IgD-negative memory B cell (primary cell): ENCODE measurements at regions not wholly inside any gene's neighbourhood (a gene's known extent, or its start where the extent isn't known, plus 50 kb on each side); places are given as distances from the start of the nearest gene placed in this dataset.

Source experiments
- H3K27ac Mint-ChIP-seq, 3 donors: one replicate each; pipeline ENCODE4 v1.8.0; 2020 to 2022; ENCODE audit warnings: mild to moderate bottlenecking in 3 of 3, mixed read lengths in 3 of 3, moderate library complexity in 1 of 3
- H3K27me3 Mint-ChIP-seq: one replicate; pipeline ENCODE4 v1.8.0; 2021; ENCODE audit warnings: mixed read lengths
- H3K36me3 Mint-ChIP-seq: one replicate; pipeline ENCODE4 v1.8.0; 2020; ENCODE audit warnings: mild to moderate bottlenecking, mixed read lengths
- H3K4me1 Mint-ChIP-seq, 3 donors: one replicate each; pipeline ENCODE4 v1.8.0; 2020 to 2022; ENCODE audit warnings: mixed read lengths in 3 of 3, mild to moderate bottlenecking in 1 of 3
- H3K4me3 Mint-ChIP-seq, 4 donors: one replicate each; pipeline ENCODE4 v1.8.0; 2020 to 2022; ENCODE audit warnings: mild to moderate bottlenecking in 4 of 4, mixed read lengths in 4 of 4, moderate library complexity in 3 of 4
- H3K9me3 Mint-ChIP-seq, 3 donors: one replicate each; pipeline ENCODE4 v1.8.0; 2020 to 2021; ENCODE audit warnings: mixed read lengths in 3 of 3, mild to moderate bottlenecking in 1 of 3

DNA sequence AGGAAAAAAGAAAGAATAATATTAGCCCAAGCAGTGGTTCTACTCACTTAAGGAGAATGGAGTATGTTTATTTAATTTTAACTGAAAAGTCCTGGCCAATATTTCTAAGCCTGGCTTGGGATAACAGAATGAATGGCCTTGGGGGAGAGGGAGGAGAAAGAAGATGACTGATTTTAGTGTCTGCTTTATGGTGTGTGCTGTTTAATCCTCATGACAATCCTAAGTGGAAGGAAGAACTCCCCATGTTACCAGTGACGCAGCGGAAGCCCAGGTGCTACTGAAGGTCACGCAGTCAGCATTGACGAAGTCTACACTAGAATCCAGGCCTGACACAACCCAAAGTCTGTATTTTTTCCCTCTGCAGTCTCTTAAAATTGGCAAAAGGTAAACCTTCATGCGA is 50.5 kb downstream of the PALM2AKAP2 start:
- no peak overlapping the region for H3K27ac Mint-ChIP-seq
- H3K4me1 Mint-ChIP-seq = no peaks in the 10 kb centered on the region
- H3K4me3 Mint-ChIP-seq = no peak overlapping the region
- H3K36me3 Mint-ChIP-seq = no peaks in the 10 kb centered on the region
- H3K9me3 Mint-ChIP-seq = peaks cover 0 to 5% (median 0%) of the 10 kb centered on the region in 3 donors
- H3K27me3 Mint-ChIP-seq = peaks cover 12% of the 10 kb centered on the region

DNA sequence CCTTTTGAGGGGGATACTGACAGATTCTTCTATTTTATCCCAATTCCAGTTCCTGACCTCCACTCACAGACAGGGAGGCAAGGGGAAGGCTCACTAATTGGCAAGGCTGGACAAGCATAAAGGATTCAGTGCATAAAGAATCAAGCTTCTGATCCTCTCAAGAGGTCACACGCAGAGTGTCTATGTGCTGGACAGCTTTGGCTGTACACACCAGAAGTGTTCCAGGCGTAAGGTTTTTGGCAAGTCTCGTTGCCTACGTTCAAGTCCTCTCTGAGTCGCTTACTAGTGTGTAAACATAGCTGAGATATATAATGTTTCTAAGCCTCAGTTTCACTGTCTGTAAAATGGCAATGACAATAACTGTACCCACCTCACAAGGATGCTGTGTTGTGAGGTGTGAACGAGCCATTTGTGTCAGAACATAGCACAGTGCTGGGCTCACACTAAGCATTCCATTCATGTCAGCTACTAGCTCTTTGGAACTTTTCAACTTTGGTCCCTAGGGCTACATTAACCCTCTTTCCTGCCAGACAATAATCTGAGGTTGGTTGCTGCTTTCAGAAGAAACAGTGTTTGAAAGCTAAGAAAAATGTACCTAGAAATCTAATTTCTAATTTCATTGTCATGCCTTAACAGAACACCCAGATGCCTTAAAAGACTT is 52.1 kb downstream of the PALM2AKAP2 start:
- Mint-ChIP-seq H3K9me3 (peaks cover 0 to 5% (median 0%) of the 10 kb centered on the region in 3 donors), H3K27ac (no peak overlapping the region), H3K36me3 (no peaks in the 10 kb centered on the region), H3K4me3 (no peak overlapping the region), H3K4me1 (no peaks in the 10 kb centered on the region), H3K27me3 (peaks cover 21% of the 10 kb centered on the region)

DNA sequence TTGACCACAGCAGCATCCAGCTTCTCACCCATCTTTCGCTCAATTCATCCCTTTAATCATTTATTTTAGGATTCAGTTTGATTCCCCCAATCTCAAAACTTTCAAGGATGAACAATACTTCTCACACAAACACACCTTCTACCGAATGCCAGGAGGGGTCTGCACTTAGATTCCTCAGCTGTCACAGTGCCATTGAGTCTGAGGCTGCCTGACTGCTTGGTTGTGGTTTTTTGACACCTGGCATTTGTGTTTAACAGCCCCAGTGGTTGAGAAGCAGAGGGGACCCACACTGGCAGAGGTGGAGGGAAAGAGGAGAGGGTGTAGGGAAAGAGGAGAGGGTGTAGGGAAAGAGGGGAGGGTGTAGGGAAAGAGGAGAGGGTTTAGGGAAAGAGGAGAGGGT is 54.9 kb downstream of the PALM2AKAP2 start:
- peaks cover 0 to 5% (median 0%) of the 10 kb centered on the region in 3 donors for H3K9me3 Mint-ChIP-seq
- no peak overlapping the region for H3K4me3 Mint-ChIP-seq
- no peaks in the 10 kb centered on the region for H3K4me1 Mint-ChIP-seq
- no peak overlapping the region for H3K27ac Mint-ChIP-seq
- no peaks in the 10 kb centered on the region for H3K36me3 Mint-ChIP-seq
- peaks cover 22% of the 10 kb centered on the region for H3K27me3 Mint-ChIP-seq

DNA sequence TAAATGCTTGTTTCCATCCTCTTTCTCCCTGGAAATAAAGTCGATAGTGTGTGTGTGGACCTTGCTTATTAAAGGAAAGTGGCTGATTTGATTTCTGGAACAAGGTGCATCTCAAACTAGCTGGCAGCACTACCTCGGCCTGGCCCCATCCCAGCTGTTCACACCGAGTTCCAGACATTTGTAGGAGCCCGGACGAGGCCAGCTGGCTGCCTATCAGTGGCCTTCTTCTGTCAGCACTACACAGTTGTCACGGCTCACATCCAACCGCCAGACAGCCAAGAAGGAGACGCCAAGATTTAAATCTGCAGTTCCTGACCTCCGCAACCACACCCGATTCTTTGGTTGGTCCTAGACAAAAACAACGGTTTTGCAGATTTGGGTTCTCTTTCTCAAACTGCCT is 63.6 kb downstream of the PALM2AKAP2 start:
- Mint-ChIP-seq H3K36me3 (no peaks in the 10 kb centered on the region), H3K27me3 (no peaks in the 10 kb centered on the region), H3K9me3 (no peaks in the 10 kb centered on the region), H3K4me3 (no peak overlapping the region), H3K27ac (no peak overlapping the region), H3K4me1 (no peaks in the 10 kb centered on the region)

DNA sequence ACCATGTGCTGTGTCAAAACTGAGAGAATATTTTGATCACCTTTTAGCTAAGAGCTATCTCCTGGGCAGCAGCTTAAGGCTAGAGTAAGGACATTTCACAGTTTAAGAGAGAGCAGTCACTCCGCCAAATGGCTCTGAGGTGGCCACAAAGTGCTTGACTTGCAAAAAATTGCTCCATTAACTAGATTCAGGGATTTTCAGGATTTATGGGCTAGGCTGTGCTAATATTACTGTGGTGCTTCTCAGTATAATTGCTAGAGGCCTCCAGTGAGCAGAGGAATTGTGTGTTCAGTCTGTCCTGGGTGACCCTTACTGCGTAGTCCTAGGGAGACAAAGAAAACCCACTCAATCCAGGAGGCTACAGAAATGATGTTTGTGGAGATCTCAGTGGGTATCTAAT is 65.2 kb downstream of the PALM2AKAP2 start:
- no peak overlapping the region for H3K27ac Mint-ChIP-seq
- H3K36me3 Mint-ChIP-seq = peaks cover 2% of the 10 kb centered on the region
- H3K9me3 Mint-ChIP-seq = no peaks in the 10 kb centered on the region
- H3K27me3 Mint-ChIP-seq = no peaks in the 10 kb centered on the region
- H3K4me1 Mint-ChIP-seq = no peaks in the 10 kb centered on the region
- H3K4me3 Mint-ChIP-seq = no peak overlapping the region

DNA sequence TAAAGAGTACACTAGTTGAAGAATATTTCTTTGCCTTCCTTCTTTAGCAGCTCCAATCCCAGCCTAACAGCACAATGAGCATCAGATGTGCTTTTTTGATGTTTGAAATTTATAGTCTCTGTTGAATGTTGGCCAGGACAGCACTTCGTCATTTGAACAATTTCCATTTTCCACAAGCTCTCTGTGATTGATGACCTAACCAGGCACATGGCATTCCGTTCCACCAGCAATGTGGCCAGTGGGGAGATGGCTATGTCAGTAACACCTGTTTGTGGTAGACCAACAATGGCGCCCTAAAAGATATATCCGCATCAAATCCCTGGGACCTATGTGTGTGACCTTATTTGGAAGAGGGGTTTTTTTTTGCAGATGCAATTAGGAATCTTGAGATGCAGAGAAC is 66.8 kb downstream of the PALM2AKAP2 start:
- no peaks in the 10 kb centered on the region for H3K4me1 Mint-ChIP-seq
- H3K9me3 Mint-ChIP-seq = peaks cover 0 to 2% (median 0%) of the 10 kb centered on the region in 3 donors
- no peak overlapping the region for H3K27ac Mint-ChIP-seq
- no peak overlapping the region for H3K4me3 Mint-ChIP-seq
- peaks cover 2% of the 10 kb centered on the region for H3K36me3 Mint-ChIP-seq
- H3K27me3 Mint-ChIP-seq = no peaks in the 10 kb centered on the region

DNA sequence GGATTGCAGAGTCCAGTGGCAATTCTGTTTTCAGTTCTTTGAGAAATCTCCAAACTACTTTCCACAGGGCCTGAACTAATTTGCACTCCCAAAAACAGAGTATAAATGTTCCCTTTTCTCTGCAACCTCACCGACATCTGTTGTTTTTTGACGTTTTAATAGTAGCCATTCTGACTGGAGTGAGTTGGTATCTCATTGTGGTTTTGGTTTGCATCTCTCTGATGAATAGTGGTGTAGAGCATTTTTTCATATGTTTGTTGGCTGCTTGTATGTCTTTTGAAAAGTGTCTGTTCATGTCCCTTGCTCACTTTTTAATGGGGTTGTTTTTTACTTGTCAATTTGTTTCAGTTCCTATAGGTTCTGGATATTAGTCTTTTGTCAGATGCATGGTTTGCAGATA is 72.6 kb downstream of the PALM2AKAP2 start:
- Mint-ChIP-seq H3K9me3 (peaks cover 5 to 8% (median 7%) of the 10 kb centered on the region in 3 donors), H3K36me3 (peaks cover 2% of the 10 kb centered on the region)

DNA sequence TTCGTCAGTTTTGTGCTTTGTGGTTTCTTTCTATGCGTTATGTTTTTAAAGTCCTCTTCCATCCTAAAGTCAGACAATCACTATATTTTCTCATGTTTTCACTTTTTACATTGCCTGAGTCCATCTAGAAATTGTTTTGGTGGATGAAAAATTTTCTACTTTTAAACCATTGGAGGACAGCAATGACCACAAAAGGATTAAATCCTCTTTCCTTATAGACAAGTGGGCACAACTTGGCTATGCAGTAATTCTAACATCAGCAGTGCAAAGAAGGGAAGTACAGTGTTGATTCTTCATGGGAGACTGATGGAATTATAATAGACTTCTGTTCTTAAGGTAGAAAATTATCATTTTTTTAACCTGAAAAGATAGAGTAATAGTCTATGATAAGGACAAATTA is 75.5 kb downstream of the PALM2AKAP2 start:
- H3K4me1 Mint-ChIP-seq = no peaks in the 10 kb centered on the region
- peaks cover 5 to 8% (median 5%) of the 10 kb centered on the region in 3 donors for H3K9me3 Mint-ChIP-seq
- peaks cover 4% of the 10 kb centered on the region for H3K27me3 Mint-ChIP-seq
- no peaks in the 10 kb centered on the region for H3K36me3 Mint-ChIP-seq
- H3K27ac Mint-ChIP-seq = no peak overlapping the region
- H3K4me3 Mint-ChIP-seq = no peak overlapping the region

More for the DNA sequence above, 72.6 kb downstream of the PALM2AKAP2 start:
- Mint-ChIP-seq H3K4me1 (no peaks in the 10 kb centered on the region), H3K4me3 (no peak overlapping the region), H3K27me3 (peaks cover 4% of the 10 kb centered on the region), H3K27ac (peak overlapping the region in 1 of 3 donors; percentile 2)

DNA sequence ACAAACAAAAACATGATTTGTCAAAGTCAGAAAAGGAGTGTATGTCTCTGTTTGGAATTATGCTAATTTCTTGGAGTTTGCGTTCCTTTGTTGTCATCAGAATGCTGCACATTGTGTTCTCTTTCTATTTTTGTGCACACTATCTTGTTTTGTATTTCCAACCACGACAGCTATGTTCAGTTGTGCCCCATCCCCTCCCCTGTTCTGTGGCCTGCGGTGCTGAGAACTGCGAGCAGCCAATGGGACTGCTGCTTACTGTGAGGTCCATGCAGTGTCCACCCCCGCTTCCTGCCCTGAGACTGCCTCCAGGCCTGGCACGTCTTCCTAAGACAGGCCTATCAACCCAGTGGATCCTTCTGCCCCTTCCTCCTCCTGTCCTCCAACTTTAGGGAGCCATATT is 76.8 kb downstream of the PALM2AKAP2 start:
- Mint-ChIP-seq H3K27ac (no peak overlapping the region), H3K9me3 (peaks cover 5 to 8% (median 5%) of the 10 kb centered on the region in 3 donors), H3K36me3 (no peaks in the 10 kb centered on the region), H3K4me3 (no peak overlapping the region), H3K4me1 (no peaks in the 10 kb centered on the region), H3K27me3 (peaks cover 4% of the 10 kb centered on the region)

DNA sequence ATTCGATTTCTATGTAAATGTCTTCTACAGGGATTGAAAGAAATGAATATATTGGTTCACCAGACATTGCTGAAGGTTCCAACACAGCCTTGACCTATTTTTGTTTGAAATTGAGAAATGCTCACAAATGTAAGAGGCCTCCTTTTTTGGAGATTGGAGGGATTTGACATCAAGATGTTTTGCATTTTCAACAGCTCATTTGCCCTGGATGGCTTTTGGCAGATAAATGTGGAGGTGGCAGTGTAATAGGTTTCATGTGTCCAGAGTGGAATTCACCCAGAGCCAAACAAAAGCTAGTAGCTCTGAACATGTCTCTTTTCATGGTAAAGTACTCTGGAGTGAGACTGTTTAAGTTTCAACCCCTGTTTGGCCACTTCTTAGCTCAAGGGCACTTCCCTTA is 77.3 kb downstream of the PALM2AKAP2 start:
- Mint-ChIP-seq H3K4me3 (no peak overlapping the region), H3K36me3 (no peaks in the 10 kb centered on the region), H3K4me1 (no peaks in the 10 kb centered on the region), H3K27me3 (peaks cover 3% of the 10 kb centered on the region), H3K9me3 (peaks cover 2 to 6% (median 2%) of the 10 kb centered on the region in 3 donors), H3K27ac (no peak overlapping the region)

DNA sequence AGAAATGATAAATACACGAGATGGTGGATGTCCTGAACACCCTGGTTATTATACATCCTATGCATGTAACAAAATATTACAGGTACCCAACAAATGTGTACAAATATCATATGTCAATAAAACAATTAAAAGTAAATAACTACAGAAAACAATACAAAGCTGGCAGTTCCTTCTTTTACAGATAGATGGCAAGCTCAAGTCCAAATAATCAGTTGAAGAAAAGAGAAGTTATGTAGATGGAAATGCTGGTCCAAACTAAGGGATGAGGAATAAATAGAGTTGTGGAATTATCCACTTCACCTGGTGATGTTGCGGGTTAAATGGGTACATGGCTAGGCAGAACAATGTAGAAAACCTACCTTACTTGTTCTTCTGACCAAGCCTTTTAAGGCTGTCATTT is 79.4 kb downstream of the PALM2AKAP2 start:
- no peak overlapping the region for H3K4me3 Mint-ChIP-seq
- no peaks in the 10 kb centered on the region for H3K9me3 Mint-ChIP-seq
- H3K27ac Mint-ChIP-seq = no peak overlapping the region
- no peaks in the 10 kb centered on the region for H3K36me3 Mint-ChIP-seq
- H3K27me3 Mint-ChIP-seq = peaks cover 4% of the 10 kb centered on the region
- H3K4me1 Mint-ChIP-seq = no peaks in the 10 kb centered on the region

DNA sequence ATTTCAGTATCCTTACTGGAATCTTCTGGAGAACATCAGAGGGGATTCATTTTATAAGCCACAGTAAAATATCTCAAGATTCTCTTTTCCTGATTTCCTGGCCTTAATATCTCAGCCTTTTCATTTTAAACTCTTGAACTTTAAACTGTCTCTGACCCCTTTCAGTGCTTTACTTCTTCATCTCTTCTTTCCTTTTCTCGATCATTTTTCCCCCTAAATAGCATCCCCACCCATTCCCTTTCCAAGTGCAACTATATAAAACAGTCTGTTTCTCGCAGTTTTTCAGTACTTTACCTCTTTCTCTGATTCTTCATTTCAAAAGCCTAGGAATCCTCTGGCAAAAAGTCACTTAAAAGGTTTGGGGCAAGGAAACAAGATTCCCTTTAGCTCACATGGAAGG is 80.5 kb downstream of the PALM2AKAP2 start:
- H3K27me3 Mint-ChIP-seq = peaks cover 4% of the 10 kb centered on the region
- no peak overlapping the region for H3K27ac Mint-ChIP-seq

DNA sequence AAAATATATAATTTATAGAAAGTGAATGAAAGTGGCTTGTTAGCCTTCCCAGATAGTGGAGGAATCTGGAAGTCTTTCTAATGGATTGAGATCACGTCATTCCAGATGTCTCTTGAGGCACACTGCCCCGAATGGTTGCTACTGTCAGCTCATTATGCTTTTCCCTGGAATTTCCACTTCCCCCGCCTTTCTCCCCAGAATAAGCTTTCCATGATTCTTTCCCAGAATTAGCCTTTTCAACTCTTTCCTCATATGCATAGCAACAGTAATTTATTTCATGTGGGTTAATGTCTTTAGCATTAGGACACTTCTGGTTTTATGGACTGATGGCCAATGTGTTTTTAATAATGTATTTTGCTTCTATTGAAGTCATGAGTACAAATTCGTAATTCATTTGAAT is 81.5 kb downstream of the PALM2AKAP2 start:
- no peaks in the 10 kb centered on the region for H3K36me3 Mint-ChIP-seq
- no peaks in the 10 kb centered on the region for H3K4me1 Mint-ChIP-seq
- no peak overlapping the region for H3K27ac Mint-ChIP-seq
- H3K4me3 Mint-ChIP-seq = no peak overlapping the region
- H3K9me3 Mint-ChIP-seq = no peaks in the 10 kb centered on the region
- H3K27me3 Mint-ChIP-seq = peaks cover 4% of the 10 kb centered on the region

More for the DNA sequence above, 80.5 kb downstream of the PALM2AKAP2 start:
- Mint-ChIP-seq H3K4me3 (no peak overlapping the region), H3K4me1 (no peaks in the 10 kb centered on the region), H3K9me3 (no peaks in the 10 kb centered on the region), H3K36me3 (no peaks in the 10 kb centered on the region)

DNA sequence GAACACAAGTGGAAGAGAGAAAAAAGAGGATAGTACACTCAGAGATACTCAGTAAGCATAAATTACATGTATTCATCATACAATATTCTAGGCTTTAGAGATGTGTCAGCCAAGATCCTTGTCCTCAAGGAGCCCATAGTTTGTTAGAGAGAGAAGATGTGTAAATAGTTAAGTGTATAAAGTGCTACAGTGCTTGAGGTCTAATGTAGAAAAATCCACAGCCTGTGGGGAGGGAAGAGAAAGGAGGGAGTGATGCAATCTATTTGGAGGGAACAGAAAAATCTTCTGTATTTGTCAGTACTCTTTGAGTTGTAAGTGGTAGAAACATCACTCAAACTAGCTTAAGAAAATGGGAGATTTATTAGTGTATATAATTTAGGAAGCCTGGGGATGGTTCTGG is 81.9 kb downstream of the PALM2AKAP2 start:
- Mint-ChIP-seq H3K4me3 (no peak overlapping the region), H3K4me1 (no peaks in the 10 kb centered on the region), H3K27me3 (peaks cover 2% of the 10 kb centered on the region), H3K36me3 (no peaks in the 10 kb centered on the region), H3K9me3 (no peaks in the 10 kb centered on the region), H3K27ac (no peak overlapping the region)

DNA sequence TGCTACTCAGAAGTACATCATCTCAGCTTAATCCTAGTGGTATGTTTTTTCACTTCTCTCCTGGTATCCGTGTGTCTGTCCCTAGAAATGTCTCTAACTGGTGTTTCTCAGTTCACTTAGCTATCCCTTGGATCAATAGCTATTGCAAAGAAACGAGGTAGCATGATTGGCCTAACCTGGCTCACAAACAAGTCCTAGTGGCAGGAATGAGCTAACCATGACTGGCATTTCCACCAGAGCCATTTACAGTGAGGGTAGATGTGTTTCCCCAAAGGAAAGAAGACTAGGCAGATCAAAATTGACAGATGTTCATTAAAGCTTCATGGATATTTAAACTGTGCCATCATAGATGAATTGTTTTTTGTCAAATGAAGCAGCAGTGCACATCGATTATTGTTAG is 82.5 kb downstream of the PALM2AKAP2 start:
- no peak overlapping the region for H3K4me3 Mint-ChIP-seq
- no peaks in the 10 kb centered on the region for H3K9me3 Mint-ChIP-seq
- H3K4me1 Mint-ChIP-seq = no peaks in the 10 kb centered on the region

DNA sequence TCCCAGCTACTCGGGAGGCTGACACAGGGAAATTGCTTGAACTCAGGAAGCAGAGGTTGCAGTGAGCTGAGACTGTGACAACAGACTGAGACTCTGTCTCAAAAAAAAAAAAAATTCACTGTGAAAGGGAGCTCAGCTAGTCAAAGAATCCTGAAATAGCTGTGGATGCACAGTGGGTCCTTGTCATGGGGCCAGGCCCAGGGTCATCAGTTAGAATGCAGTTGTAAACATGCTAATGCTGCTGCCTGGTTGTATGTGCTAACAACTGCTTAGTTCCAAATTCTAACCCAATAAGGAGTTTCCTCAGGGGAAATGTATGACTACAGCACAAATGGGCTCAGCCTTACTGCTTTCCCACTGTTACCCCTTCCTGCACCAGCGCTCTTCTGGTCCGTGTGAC is 84.0 kb downstream of the PALM2AKAP2 start:
- no peaks in the 10 kb centered on the region for H3K36me3 Mint-ChIP-seq
- no peak overlapping the region for H3K4me3 Mint-ChIP-seq
- no peak overlapping the region for H3K27ac Mint-ChIP-seq
- H3K4me1 Mint-ChIP-seq = no peaks in the 10 kb centered on the region
- no peaks in the 10 kb centered on the region for H3K9me3 Mint-ChIP-seq
- H3K27me3 Mint-ChIP-seq = peaks cover 4% of the 10 kb centered on the region

More for the DNA sequence above, 82.5 kb downstream of the PALM2AKAP2 start:
- Mint-ChIP-seq H3K27me3 (peaks cover 4% of the 10 kb centered on the region), H3K36me3 (no peaks in the 10 kb centered on the region), H3K27ac (no peak overlapping the region)
